ENCODE measurements at regions not wholly inside any gene's neighbourhood (a gene's known extent, or its start where the extent isn't known, plus 50 kb on each side); places are given as distances from the start of the nearest gene placed in this dataset.
A peak's percentile ranks its signal among the peaks of the same experiment; 100 is the strongest.
"Not testable (repeated sequence)": the region's sequence is repeated elsewhere in the genome, so short reads cannot be mapped to it uniquely, and the experiment has no call there.

DNA sequence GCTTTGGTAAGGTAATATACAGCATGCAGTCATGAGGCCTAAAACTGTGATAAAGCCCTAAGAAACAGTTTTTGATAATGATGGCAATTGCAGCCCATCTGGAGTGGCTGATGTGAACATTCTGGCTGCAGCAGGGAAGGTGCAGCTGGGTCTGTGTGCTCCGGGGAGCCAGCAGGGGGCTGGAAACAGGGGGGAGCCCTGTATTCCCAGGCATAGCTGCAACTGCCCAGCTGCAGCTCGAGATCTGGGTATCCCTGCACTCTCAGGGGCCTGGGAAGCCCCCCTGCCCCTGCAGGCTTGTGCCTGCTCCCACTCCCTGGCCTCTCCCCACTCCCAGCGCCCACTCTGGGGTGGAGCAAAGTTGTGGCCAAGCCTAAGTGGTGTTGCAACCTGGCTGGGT lies 95.6 kb downstream of the RRAGB start:
- no peak for DNase-seq

DNA sequence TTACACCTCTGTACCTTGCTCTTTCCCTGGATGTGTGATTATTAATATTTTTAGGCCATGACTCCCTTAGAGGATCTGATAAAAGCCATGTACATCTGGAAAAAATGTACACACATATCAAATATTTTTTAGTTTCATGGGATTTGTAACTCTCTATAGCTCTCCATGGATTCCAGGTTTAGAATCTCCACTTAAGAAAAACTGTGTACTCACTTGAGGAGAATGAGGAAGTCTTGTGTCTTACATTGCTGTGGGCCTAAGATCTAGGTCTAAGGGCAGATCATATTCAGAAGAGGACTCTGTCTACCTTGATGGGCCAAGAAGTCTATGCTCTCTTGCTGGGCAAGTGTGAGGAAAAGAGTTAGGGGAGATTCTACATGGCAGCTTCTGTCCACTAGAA lies 98.0 kb downstream of the RRAGB start:
- no peak for DNase-seq

DNA sequence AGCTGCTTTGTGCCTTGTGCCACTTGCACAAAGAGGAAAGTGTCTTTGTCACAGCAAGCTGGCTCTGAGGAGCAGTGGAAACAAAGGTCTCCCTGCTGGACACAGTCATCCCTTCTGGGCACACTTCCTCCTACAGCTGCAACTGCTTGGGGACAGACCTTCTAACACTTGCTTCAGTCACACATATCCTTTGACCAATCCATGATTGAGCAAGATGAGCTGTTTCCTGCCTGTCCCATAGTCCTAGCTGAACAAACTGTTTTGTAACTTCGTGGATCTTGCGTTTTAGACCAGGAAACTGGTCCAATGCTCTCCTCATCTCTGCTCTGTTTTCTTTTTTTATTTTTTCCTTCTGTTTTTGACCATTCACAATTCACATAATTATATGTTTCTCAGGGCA lies 98.5 kb downstream of the RRAGB start:
- no peak for DNase-seq

DNA sequence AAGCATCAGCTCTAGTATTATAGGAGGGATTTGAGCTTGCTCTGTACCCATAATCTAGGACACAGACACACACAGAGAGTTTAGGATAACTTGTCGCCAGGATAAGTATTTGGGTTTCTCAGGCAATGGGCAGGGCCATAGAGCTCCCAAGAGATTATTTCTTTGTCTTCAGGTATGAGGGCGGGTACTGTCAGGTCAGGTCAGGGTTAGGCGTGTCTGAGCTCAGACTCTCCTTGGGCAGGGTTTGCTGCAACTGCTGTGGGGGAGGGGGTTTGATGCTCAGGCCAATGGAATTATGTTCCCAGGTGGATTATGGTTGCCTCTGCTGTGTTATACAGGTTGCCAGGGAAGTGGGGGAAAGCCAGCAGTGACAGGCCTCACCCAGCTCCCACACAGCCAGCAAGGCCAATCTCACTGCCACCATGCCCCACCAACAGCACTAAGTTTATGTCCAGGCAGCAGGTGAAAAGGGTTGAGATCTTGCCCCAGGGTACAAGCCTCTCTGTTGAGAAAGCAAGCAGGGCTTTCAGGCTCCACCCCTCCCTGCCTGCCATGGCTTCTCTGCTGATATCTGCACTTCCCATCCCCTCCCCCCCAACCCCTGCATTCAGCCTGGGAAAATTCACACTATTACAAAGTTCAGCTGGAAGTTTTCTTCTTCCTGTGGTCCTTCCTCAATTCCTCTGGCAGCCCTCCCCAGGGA lies 101.3 kb downstream of the RRAGB start:
- DNase-seq: no peak

- no peak for DNase-seq
Measured at GRCh38 chrX:55839485-55839884, 121.9 kb downstream of the RRAGB start.

DNA sequence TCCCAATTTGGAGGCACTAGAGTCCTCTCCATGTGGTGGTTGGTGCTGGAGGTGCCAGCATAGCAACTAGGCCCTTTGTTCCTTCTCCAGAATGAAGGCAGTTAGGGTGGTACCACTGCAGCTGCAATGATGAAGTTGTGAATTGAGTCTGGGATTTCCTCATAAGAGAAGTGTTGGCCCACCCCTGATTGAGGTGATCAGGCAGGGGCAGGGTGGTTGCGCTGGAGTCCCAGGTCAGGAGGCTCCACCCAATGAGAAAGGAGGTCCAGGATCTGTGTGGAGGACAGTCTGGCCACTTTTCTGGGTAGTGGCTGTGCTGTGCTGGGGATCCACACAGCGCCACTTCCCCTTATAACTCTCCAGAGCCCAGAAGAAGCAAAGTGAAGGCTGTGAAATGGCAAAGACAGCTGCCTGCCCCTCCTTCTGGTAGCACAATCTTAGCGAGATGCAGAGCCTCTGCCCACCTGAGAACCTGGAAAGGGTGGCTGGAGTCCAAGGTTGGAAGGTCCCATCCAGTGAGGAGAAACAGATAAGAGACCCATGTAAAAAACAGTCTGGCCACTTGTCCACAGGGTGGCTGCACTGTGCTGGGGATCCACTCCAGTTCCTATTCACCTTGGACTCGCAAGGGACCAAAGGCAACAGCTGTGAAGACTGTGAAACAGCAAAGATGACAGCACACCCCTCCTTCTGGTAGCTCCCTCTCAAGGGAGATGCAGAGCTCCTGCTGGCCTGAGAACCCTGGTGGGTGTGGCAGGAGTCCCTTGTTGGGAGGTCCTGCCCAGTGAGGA lies 124.6 kb downstream of the RRAGB start:
- DNase-seq: no peak

DNA sequence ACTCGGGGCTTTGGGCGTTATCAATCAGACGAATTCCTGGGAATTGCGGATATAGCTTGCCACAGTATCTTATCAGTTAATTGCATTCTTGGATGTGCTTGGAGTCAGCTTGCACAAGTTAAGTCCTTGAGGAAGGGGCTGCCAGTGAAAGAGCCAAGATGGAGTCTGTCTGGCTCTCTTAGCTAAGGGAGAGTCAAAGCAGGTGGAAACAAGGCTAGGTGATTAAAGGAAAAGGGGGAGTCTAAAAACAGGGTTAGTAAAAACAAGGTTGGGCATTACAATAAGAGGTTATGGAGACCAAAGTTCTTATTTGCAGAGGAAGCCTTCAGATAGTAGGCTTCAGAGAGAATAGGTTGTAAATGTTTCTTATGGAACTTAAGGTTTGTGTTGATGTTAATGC lies 149.2 kb downstream of the RRAGB start:
- not testable (repeated sequence) for DNase-seq

DNA sequence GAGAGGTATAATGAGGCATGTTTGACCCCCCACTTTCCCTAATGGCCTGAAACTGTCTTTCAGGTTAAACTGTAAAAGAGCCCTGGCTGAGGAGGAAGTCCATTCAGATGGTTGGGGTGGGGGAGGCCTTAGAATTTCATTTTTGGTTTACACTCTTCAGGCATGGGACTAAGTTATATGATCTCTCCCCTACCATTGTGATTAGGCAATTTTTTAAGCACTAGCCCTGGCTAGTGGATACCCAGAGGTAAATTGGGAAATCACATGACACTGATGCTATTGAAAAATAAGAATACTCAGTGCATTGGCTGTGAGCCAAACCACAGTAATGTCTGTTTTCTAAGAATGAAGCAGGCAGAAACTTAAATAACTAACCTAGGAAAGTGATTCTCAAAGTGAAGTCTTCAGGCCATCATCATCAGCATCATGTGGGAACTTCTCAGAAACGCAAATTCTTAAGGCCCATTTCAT lies 149.7 kb downstream of the RRAGB start:
- DNase-seq: no peak

- DNase-seq: no peak
Measured at GRCh38 chrX:55867708-55868107, 150.2 kb downstream of the RRAGB start.

GRCh38 chrX:55874807-55875206 lies 157.3 kb downstream of the RRAGB start:
- no peak for DNase-seq

- DNase-seq: not testable (repeated sequence)
Measured at GRCh38 chrX:55883541-55883940, 166.0 kb downstream of the RRAGB start.

- DNase-seq: peak; percentile 70
Measured at GRCh38 chrX:55907968-55908607, 190.5 kb downstream of the RRAGB start.

- DNase-seq: peak; percentile 26
Measured at GRCh38 chrX:55908661-55909212, 191.2 kb downstream of the RRAGB start.

- DNase-seq: no peak
Measured at GRCh38 chrX:55919367-55920221, 202.0 kb downstream of the RRAGB start.

GRCh38 chrX:55924574-55924973 lies 207.0 kb downstream of the RRAGB start:
- DNase-seq: no peak

DNA sequence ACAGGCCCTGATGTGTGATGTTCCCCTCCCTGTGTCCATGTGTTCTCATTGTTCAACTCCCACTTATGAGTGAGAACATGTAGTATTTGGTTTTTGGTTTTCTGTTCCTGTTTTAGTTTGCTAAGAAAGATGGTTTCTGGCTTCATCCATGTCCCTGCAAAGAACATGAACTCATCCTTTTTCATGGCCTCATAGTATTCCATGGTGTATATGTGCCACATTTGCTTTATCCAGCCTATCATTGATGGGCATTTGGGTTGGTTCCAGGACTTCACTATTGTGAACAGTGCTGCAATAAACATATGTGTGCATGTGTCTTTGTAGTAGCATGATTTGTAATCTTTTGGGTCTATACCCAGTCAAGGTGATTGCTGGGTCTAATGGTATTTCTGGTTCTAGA lies 211.0 kb downstream of the RRAGB start:
- DNase-seq: not testable (repeated sequence)
